B cell (primary cell): ENCODE measurements at regions not wholly inside any gene's neighbourhood (a gene's known extent, or its start where the extent isn't known, plus 50 kb on each side); places are given as distances from the start of the nearest gene placed in this dataset.

Source experiments
- ATAC-seq: fragments of 200-7000 bp; cut with Tn5 transposase; one replicate; pipeline ENCODE4 v1.10.0; 2021; ENCODE audit warnings: low read depth, mild to moderate bottlenecking, moderate number of reproducible peaks, moderate library complexity
- CTCF ChIA-PET: fragments of 350-600 bp; sonication (Branson Sonifier 250); formaldehyde crosslinking; loops from one replicate; lab custom pipeline; 2021; ENCODE audit warnings: antibody characterized with exemption, inconsistent platforms; lab: Charles Lee
- POLR2A ChIA-PET: fragments of 350-600 bp; sonication (Branson Sonifier 250); formaldehyde crosslinking; loops from one replicate; lab custom pipeline; 2021; ENCODE audit warnings: antibody characterized with exemption; lab: Charles Lee
- DNase-seq: peaks from one replicate; pipeline ENCODE4 v3.0.0; 2013
- H2AFZ ChIP-seq: 2 replicates; pipeline ENCODE4 v1.6.1; 2012; ENCODE audit warnings: mild to moderate bottlenecking, low read depth, low read length; ENCODE audit not compliant: insufficient read depth, poor library complexity, severe bottlenecking
- H3K27ac ChIP-seq, 2 donors: 1 replicate in 1 of 2; 2 replicates in 1 of 2; pipeline ENCODE4 v1.5.1; 2012 to 2013; ENCODE audit warnings: low read length in 2 of 2, mild to moderate bottlenecking in 2 of 2, moderate library complexity in 1 of 2
- H3K27me3 ChIP-seq, 4 experiments: fragments of 200-600 bp in 1 of 4; sonication (generic) in 1 of 4; replicated peaks in 1 of 4; 1 replicate in 2 of 4; 2 replicates in 2 of 4; pipeline versions ENCODE4 v1.6.1 to v1.7.0; 2013 to 2016; ENCODE audit warnings: low read length in 3 of 4, mild to moderate bottlenecking in 2 of 4, mixed read lengths in 1 of 4, moderate library complexity in 1 of 4; ENCODE audit not compliant: insufficient read depth in 4 of 4, control insufficient read depth in 3 of 4; ENCODE audit errors: control extremely low read depth in 1 of 4
- H3K36me3 ChIP-seq, 2 experiments: replicated peaks in 1 of 2; 1 replicate in 1 of 2; 2 replicates in 1 of 2; pipeline versions ENCODE4 v1.6.1 to v1.7.1; 2013; ENCODE audit warnings: low read length in 1 of 2; ENCODE audit not compliant: insufficient read depth in 2 of 2, control insufficient read depth in 1 of 2; ENCODE audit errors: control extremely low read depth in 1 of 2, extremely low read depth in 1 of 2
- H3K4me1 ChIP-seq, 2 donors: fragments of 200-600 bp in 1 of 2; sonication (generic) in 1 of 2; 1 replicate in 1 of 2; 2 replicates in 1 of 2; pipeline versions ENCODE4 v1.5.1 to v1.6.1; 2013 to 2017; ENCODE audit warnings: low read length in 2 of 2; ENCODE audit not compliant: control insufficient read depth in 2 of 2, insufficient read depth in 2 of 2
- H3K4me2 ChIP-seq: replicated peaks from 2 replicates; pipeline ENCODE3; 2012; ENCODE audit warnings: mild to moderate bottlenecking, low read depth, low read length; ENCODE audit not compliant: poor library complexity, severe bottlenecking
- H3K4me3 ChIP-seq, 5 experiments: fragments of 200-600 bp in 1 of 5; sonication (generic) in 1 of 5; 1 replicate in 3 of 5; 2 replicates in 2 of 5; pipeline versions ENCODE4 v1.5.1 to v1.7.0; 2011 to 2016; ENCODE audit warnings: low read length in 4 of 5, mild to moderate bottlenecking in 4 of 5, low read depth in 2 of 5, control low read depth in 1 of 5, moderate library complexity in 1 of 5; ENCODE audit not compliant: insufficient read depth in 1 of 5; ENCODE audit errors: control extremely low read depth in 1 of 5, extremely low read depth in 1 of 5
- H3K79me2 ChIP-seq: fragments of 200-600 bp; sonication (generic); one replicate; pipeline ENCODE4 v1.6.0; 2016; ENCODE audit warnings: low read length; ENCODE audit not compliant: control insufficient read depth, insufficient read depth
- H3K9ac ChIP-seq: fragments of 200-600 bp; sonication (generic); 2 replicates; pipeline ENCODE4 v1.6.1; 2017; ENCODE audit warnings: mild to moderate bottlenecking, low read length, moderate library complexity
- H3K9me3 ChIP-seq, 3 donors: one replicate each; pipeline versions ENCODE4 v1.6.1 to v1.7.1; 2013; ENCODE audit warnings: low read length in 2 of 3; ENCODE audit not compliant: control insufficient read depth in 2 of 3, insufficient read depth in 1 of 3; ENCODE audit errors: control extremely low read depth in 1 of 3
- H4K20me1 ChIP-seq: 2 replicates; pipeline ENCODE4 v1.6.0; 2012; ENCODE audit warnings: mild to moderate bottlenecking, low read length; ENCODE audit not compliant: insufficient read depth, control insufficient read depth, poor library complexity, severe bottlenecking
- H3K27ac Mint-ChIP-seq: one replicate; pipeline ENCODE4 v1.8.0; 2021; ENCODE audit warnings: mixed read lengths
- H3K27me3 Mint-ChIP-seq: one replicate; pipeline ENCODE4 v1.8.0; 2021; ENCODE audit warnings: mixed read lengths
- H3K4me1 Mint-ChIP-seq: one replicate; pipeline ENCODE4 v1.8.0; 2021; ENCODE audit warnings: mixed read lengths
- H3K4me3 Mint-ChIP-seq: one replicate; pipeline ENCODE4 v1.8.0; 2021; ENCODE audit warnings: mixed read lengths
- H3K9me3 Mint-ChIP-seq: one replicate; pipeline ENCODE4 v1.8.0; 2022; ENCODE audit warnings: mixed read lengths; ENCODE audit not compliant: insufficient read depth
- EZH2 ChIP-seq: IDR thresholded peaks from 2 replicates; pipeline ENCODE4 v1.6.1; 2012; ENCODE audit warnings: borderline replicate concordance, low read depth, mild to moderate bottlenecking, moderate library complexity, low read length; ENCODE audit not compliant: insufficient read depth, poor library complexity, severe bottlenecking
- WGBS: methylation state at CpG from one replicate; pipeline ENCODE4 v1.1.5; 2013; ENCODE audit warnings: missing lambda C conversion rate; ENCODE audit not compliant: insufficient coverage; 5-methylcytosine and 5-hydroxymethylcytosine counted together
- intact Hi-C: fragments of 100-400 bp; cut with micrococcal nuclease; formaldehyde crosslinking; loops from one replicate; pipeline ENCODE4 v1.10.0; 2022
- TF ChIP-seq, protein P1 (sequence below): fragments of 200-600 bp; IDR thresholded peaks from one replicate; pipeline ENCODE4 v1.8.0; 2022; ENCODE audit warnings: antibody characterized with exemption, mild to moderate bottlenecking

DNA sequence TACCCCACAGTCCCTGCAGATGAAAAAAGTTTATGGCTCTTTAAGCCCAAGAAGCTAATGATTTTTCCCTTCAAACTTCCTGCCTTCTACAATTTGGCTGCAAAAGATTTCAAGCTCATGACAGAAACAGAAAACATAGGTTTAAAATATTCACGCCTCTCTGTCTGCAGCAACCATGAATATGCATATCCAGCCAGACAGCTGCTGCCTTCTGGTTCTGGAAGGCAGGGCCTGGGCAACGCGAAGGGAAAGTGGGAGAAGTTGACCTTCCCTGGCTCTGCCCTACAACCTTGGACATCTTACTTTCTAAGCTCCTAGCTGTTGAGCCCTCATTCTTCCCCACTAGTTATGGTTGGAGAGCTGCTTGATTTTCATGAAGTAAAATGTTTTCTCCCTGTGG is 64.8 kb upstream of the CLINT1 start:
- POLR2A ChIA-PET: no interaction called here
- no CpG with 5 or more reads among the region's 3 CpGs for WGBS
- Histone ChIP-seq H3K4me3 (no peak overlapping the region), H3K27me3 (no peaks in the 10 kb centered on the region), H3K9ac (no peak overlapping the region), H2AFZ (no peak overlapping the region), H3K79me2 (no peaks in the 10 kb centered on the region), H3K36me3 (no peaks in the 10 kb centered on the region), H3K4me2 (no peak overlapping the region), H3K27ac (no peak overlapping the region), H4K20me1 (no peaks in the 10 kb centered on the region), H3K4me1 (peaks cover 14 to 16% of the 10 kb centered on the region in 2 donors), H3K9me3 (no peaks in the 10 kb centered on the region)
- peaks cover 18% of the 10 kb centered on the region for H3K4me1 Mint-ChIP-seq
- CTCF ChIA-PET: interaction anchor here (0.6 to 1.5 kb wide), 6 partner anchors 14 to 90 kb away, joined by 3 to 8 read pairs (median 3); no protein-coding TSS in a partner anchor
- H3K9me3 Mint-ChIP-seq: no peaks in the 10 kb centered on the region
- no peak for TF ChIP-seq EZH2
- TF ChIP-seq, protein P1, sequence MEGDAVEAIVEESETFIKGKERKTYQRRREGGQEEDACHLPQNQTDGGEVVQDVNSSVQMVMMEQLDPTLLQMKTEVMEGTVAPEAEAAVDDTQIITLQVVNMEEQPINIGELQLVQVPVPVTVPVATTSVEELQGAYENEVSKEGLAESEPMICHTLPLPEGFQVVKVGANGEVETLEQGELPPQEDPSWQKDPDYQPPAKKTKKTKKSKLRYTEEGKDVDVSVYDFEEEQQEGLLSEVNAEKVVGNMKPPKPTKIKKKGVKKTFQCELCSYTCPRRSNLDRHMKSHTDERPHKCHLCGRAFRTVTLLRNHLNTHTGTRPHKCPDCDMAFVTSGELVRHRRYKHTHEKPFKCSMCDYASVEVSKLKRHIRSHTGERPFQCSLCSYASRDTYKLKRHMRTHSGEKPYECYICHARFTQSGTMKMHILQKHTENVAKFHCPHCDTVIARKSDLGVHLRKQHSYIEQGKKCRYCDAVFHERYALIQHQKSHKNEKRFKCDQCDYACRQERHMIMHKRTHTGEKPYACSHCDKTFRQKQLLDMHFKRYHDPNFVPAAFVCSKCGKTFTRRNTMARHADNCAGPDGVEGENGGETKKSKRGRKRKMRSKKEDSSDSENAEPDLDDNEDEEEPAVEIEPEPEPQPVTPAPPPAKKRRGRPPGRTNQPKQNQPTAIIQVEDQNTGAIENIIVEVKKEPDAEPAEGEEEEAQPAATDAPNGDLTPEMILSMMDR: no peak
- DNase-seq: no peak
- no peak overlapping the region for H3K27ac Mint-ChIP-seq
- no peak overlapping the region for H3K4me3 Mint-ChIP-seq
- H3K27me3 Mint-ChIP-seq: no peaks in the 10 kb centered on the region
- no peak for ATAC-seq
- intact Hi-C loops: no loop called here

DNA sequence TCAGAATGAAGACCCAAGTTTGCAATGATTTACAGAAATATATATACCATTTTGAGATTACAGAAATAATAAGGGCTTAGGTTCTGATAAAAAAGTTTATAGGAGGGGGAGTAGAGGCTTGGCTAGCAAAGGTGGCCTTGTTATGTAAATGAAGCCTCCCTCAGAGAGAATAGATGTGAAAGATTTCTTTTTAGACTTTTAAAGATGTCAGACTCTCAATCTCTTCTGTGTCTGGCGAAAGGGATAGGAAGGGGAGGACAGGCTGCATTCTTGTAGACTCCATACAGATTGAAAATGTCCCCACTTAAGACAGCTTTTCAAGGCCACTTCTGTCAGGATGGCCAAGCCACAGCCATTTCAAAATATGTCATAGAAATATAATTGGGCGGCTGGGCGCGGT is 63.1 kb upstream of the CLINT1 start:
- WGBS: 97% methylated on average over 3 of the region's 4 CpGs
- CTCF ChIA-PET: no interaction called here
- POLR2A ChIA-PET: no interaction called here

More for the DNA sequence above, 63.1 kb upstream of the CLINT1 start:
- ATAC-seq (no peak), DNase-seq (no peak)
- no peaks in the 10 kb centered on the region for H3K79me2 ChIP-seq
- H3K4me2 ChIP-seq: no peak overlapping the region
- no peak overlapping the region for H3K4me3 Mint-ChIP-seq
- no peaks in the 10 kb centered on the region for H3K27me3 ChIP-seq
- TF ChIP-seq, protein P1: no peak
- TF ChIP-seq EZH2: no peak
- H3K9ac ChIP-seq: no peak overlapping the region
- intact Hi-C loops: no loop called here
- H3K4me1 ChIP-seq: peaks cover 26 to 28% of the 10 kb centered on the region in 2 donors
- H3K27ac Mint-ChIP-seq: no peak overlapping the region
- H3K27me3 Mint-ChIP-seq: no peaks in the 10 kb centered on the region
- no peak overlapping the region for H2AFZ ChIP-seq
- no peaks in the 10 kb centered on the region for H4K20me1 ChIP-seq
- H3K9me3 Mint-ChIP-seq: no peaks in the 10 kb centered on the region
- no peak overlapping the region for H3K4me3 ChIP-seq
- H3K9me3 ChIP-seq: no peaks in the 10 kb centered on the region
- no peaks in the 10 kb centered on the region for H3K36me3 ChIP-seq
- H3K27ac ChIP-seq: no peak overlapping the region
- peaks cover 32% of the 10 kb centered on the region for H3K4me1 Mint-ChIP-seq
